ENCODE measurements at regions not wholly inside any gene's neighbourhood (a gene's known extent, or its start where the extent isn't known, plus 50 kb on each side); places are given as distances from the start of the nearest gene placed in this dataset.

GRCh38 chr4:83204731-83205130, 79.9 kb downstream of the COQ2 start:
- Histone ChIP-seq H3K27ac (ENCODE audit: low read depth, low read length) (no peak overlapping the region), H3K36me3 (ENCODE audit: low read length) (no peaks in the 10 kb centered on the region), H3K4me2 (ENCODE audit: low read depth, low read length, poor library complexity, severe bottlenecking) (no peak overlapping the region), H3K27me3 (ENCODE audit: low read length) (no peaks in the 10 kb centered on the region), H3K4me3 (ENCODE audit: insufficient read depth, low read length, poor library complexity, severe bottlenecking) (no peak overlapping the region), H4K20me1 (ENCODE audit: low read depth, low read length) (no peaks in the 10 kb centered on the region), H2AFZ (ENCODE audit: low read depth, low read length, severe bottlenecking) (no peak overlapping the region), H3K79me2 (ENCODE audit: insufficient read depth, low read length) (no peaks in the 10 kb centered on the region), H3K9ac (ENCODE audit: low read length) (no peak overlapping the region), H3F3A (ENCODE audit: insufficient read depth) (no peaks in the 10 kb centered on the region), H3K9me2 (replicated peaks; ENCODE audit: insufficient read depth, low read length) (no peaks in the 10 kb centered on the region), H3K9me3 (ENCODE audit: insufficient read depth, low read length) (no peaks in the 10 kb centered on the region)
- TF ChIP-seq CTCF (IDR thresholded peaks at IDR 0.05; ENCODE audit: insufficient read depth, low read length, poor library complexity, severe bottlenecking) (no peak), EZH2phosphoT487 (conservative IDR thresholded peaks at IDR 0.05; ENCODE audit: low read length) (no peak)

GRCh38 chr4:83201761-83202160, 82.8 kb downstream of the COQ2 start:
- no peaks in the 10 kb centered on the region for H3K27me3 ChIP-seq (ENCODE audit: low read length)
- H3K4me2 ChIP-seq (ENCODE audit: low read depth, low read length, poor library complexity, severe bottlenecking): no peak overlapping the region
- no peaks in the 10 kb centered on the region for H3K9me2 ChIP-seq (replicated peaks; ENCODE audit: insufficient read depth, low read length)
- H3K9me3 ChIP-seq (ENCODE audit: insufficient read depth, low read length): no peaks in the 10 kb centered on the region
- no peak overlapping the region for H3K9ac ChIP-seq (ENCODE audit: low read length)
- no peaks in the 10 kb centered on the region for H3K79me2 ChIP-seq (ENCODE audit: insufficient read depth, low read length)
- TF ChIP-seq EZH2phosphoT487 (conservative IDR thresholded peaks at IDR 0.05; ENCODE audit: low read length) (no peak), CTCF (IDR thresholded peaks at IDR 0.05; ENCODE audit: insufficient read depth, low read length, poor library complexity, severe bottlenecking) (no peak)
- H3K36me3 ChIP-seq (ENCODE audit: low read length): no peaks in the 10 kb centered on the region
- H4K20me1 ChIP-seq (ENCODE audit: low read depth, low read length): no peaks in the 10 kb centered on the region
- no peak overlapping the region for H3K27ac ChIP-seq (ENCODE audit: low read depth, low read length)
- H3F3A ChIP-seq (ENCODE audit: insufficient read depth): no peaks in the 10 kb centered on the region
- H2AFZ ChIP-seq (ENCODE audit: low read depth, low read length, severe bottlenecking): no peak overlapping the region
- no peak overlapping the region for H3K4me3 ChIP-seq (ENCODE audit: insufficient read depth, low read length, poor library complexity, severe bottlenecking)

GRCh38 chr4:83197555-83198235, 83.2 kb upstream of the PLAC8 start:
- no peaks in the 10 kb centered on the region for H3K9me3 ChIP-seq (ENCODE audit: insufficient read depth, low read length)
- no peaks in the 10 kb centered on the region for H3F3A ChIP-seq (ENCODE audit: insufficient read depth)
- no peaks in the 10 kb centered on the region for H3K9me2 ChIP-seq (replicated peaks; ENCODE audit: insufficient read depth, low read length)
- no peaks in the 10 kb centered on the region for H3K79me2 ChIP-seq (ENCODE audit: insufficient read depth, low read length)
- H4K20me1 ChIP-seq (ENCODE audit: low read depth, low read length): no peaks in the 10 kb centered on the region
- no peak overlapping the region for H3K27ac ChIP-seq (ENCODE audit: low read depth, low read length)
- TF ChIP-seq EZH2phosphoT487 (conservative IDR thresholded peaks at IDR 0.05; ENCODE audit: low read length) (no peak), CTCF (IDR thresholded peaks at IDR 0.05; ENCODE audit: insufficient read depth, low read length, poor library complexity, severe bottlenecking) (no peak)
- H3K36me3 ChIP-seq (ENCODE audit: low read length): no peaks in the 10 kb centered on the region
- no peak overlapping the region for H3K4me3 ChIP-seq (ENCODE audit: insufficient read depth, low read length, poor library complexity, severe bottlenecking)
- no peak overlapping the region for H3K9ac ChIP-seq (ENCODE audit: low read length)
- H2AFZ ChIP-seq (ENCODE audit: low read depth, low read length, severe bottlenecking): no peak overlapping the region
- no peaks in the 10 kb centered on the region for H3K27me3 ChIP-seq (ENCODE audit: low read length)
- H3K4me2 ChIP-seq (ENCODE audit: low read depth, low read length, poor library complexity, severe bottlenecking): no peak overlapping the region

Measured in SU-DHL-6 (cell line).